ENCODE measurements at regions not wholly inside any gene's neighbourhood (a gene's known extent, or its start where the extent isn't known, plus 50 kb on each side); places are given as distances from the start of the nearest gene placed in this dataset.

DNA sequence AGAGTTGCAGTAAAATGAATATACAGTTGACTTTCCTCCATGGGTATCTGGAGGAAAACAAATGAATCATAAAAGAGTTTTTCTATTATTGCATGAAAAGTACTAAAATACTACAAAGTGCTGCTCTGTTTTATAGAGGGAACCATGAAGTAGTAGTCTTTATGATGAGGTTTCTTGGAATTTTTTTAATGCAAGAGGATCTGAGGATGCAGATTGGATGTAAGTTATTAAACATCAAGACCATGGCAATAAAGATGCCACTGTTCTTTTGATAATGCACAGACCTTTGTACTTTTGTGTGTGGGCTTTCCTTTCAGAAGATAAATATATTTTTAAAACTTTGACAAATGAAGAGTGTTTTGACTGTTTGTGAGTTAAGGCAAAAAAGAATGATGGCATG lies 87.5 kb downstream of the DACT1 start:
- Histone ChIP-seq H3K27ac (replicated peaks; ENCODE audit: low read length) (no peak overlapping the region), H4K8ac (ENCODE audit: low read depth, low read length) (no peak overlapping the region), H2AFZ (ENCODE audit: low read length) (no peak overlapping the region), H3K4me1 (ENCODE audit: control insufficient read depth in 2 of 2, insufficient read depth in 1 of 2, low read depth in 1 of 2, low read length in 2 of 2) (peaks cover 0 to 2% of the 10 kb centered on the region in 2 donors), H4K91ac (ENCODE audit: low read depth, low read length, poor library complexity) (no peak overlapping the region), H3K9ac (ENCODE audit: low read depth, low read length, poor library complexity) (no peak overlapping the region), H2BK5ac (ENCODE audit: low read length) (no peak overlapping the region), H3K4me3 (ENCODE audit: low read length in 2 of 2) (no peak overlapping the region), H2BK120ac (ENCODE audit: low read depth, low read length) (no peak overlapping the region), H2BK12ac (ENCODE audit: low read length) (no peak overlapping the region), H3K27me3 (ENCODE audit: control insufficient read depth in 3 of 3, insufficient read depth in 3 of 3, low read depth in 1 of 3, low read length in 3 of 3) (no peaks in the 10 kb centered on the region), H3K9me3 (replicated peaks in 1 of 2; ENCODE audit: control insufficient read depth in 2 of 2, insufficient read depth in 1 of 2, low read depth in 1 of 2, low read length in 2 of 2) (no peaks in the 10 kb centered on the region), H3K4ac (ENCODE audit: low read length) (no peak overlapping the region), H2AK5ac (ENCODE audit: low read depth, low read length) (no peak overlapping the region), H3K79me1 (ENCODE audit: low read depth, low read length) (no peaks in the 10 kb centered on the region), H2BK15ac (ENCODE audit: low read length) (no peak overlapping the region), H3K18ac (ENCODE audit: low read length) (no peak overlapping the region), H3K23ac (ENCODE audit: low read depth, low read length, poor library complexity) (no peak overlapping the region), H3K4me2 (ENCODE audit: insufficient read depth, low read length, poor library complexity, severe bottlenecking) (no peak overlapping the region), H3K14ac (ENCODE audit: low read length) (no peak overlapping the region), H3K36me3 (replicated peaks in 1 of 2; ENCODE audit: control insufficient read depth in 2 of 2, insufficient read depth in 2 of 2, low read length in 2 of 2) (no peaks in the 10 kb centered on the region)
- DNase-seq (ENCODE audit: low spot score): no peak

- Histone ChIP-seq H2AFZ (ENCODE audit: low read length) (no peak overlapping the region), H2BK12ac (ENCODE audit: low read length) (no peak overlapping the region), H3K4ac (ENCODE audit: low read length) (no peak overlapping the region), H3K4me1 (ENCODE audit: control insufficient read depth in 2 of 2, insufficient read depth in 1 of 2, low read depth in 1 of 2, low read length in 2 of 2) (peaks cover 0 to 2% of the 10 kb centered on the region in 2 donors), H3K79me1 (ENCODE audit: low read depth, low read length) (no peaks in the 10 kb centered on the region), H3K36me3 (replicated peaks in 1 of 2; ENCODE audit: control insufficient read depth in 2 of 2, insufficient read depth in 2 of 2, low read length in 2 of 2) (no peaks in the 10 kb centered on the region), H3K18ac (ENCODE audit: low read length) (no peak overlapping the region), H3K4me2 (ENCODE audit: insufficient read depth, low read length, poor library complexity, severe bottlenecking) (no peak overlapping the region), H3K9me3 (replicated peaks in 1 of 2; ENCODE audit: control insufficient read depth in 2 of 2, insufficient read depth in 1 of 2, low read depth in 1 of 2, low read length in 2 of 2) (no peaks in the 10 kb centered on the region), H2BK120ac (ENCODE audit: low read depth, low read length) (no peak overlapping the region), H4K91ac (ENCODE audit: low read depth, low read length, poor library complexity) (no peak overlapping the region), H3K14ac (ENCODE audit: low read length) (no peak overlapping the region), H3K4me3 (ENCODE audit: low read length in 2 of 2) (no peak overlapping the region), H3K27ac (replicated peaks; ENCODE audit: low read length) (no peak overlapping the region), H3K23ac (ENCODE audit: low read depth, low read length, poor library complexity) (no peak overlapping the region), H3K9ac (ENCODE audit: low read depth, low read length, poor library complexity) (no peak overlapping the region), H4K8ac (ENCODE audit: low read depth, low read length) (no peak overlapping the region), H2BK15ac (ENCODE audit: low read length) (no peak overlapping the region), H2AK5ac (ENCODE audit: low read depth, low read length) (no peak overlapping the region), H2BK5ac (ENCODE audit: low read length) (no peak overlapping the region), H3K27me3 (ENCODE audit: control insufficient read depth in 3 of 3, insufficient read depth in 3 of 3, low read depth in 1 of 3, low read length in 3 of 3) (no peaks in the 10 kb centered on the region)
- WGBS, 2 donors (ENCODE audit: extremely low coverage in 2 of 2, insufficient read length in 2 of 2, insufficient replicate concordance in 1 of 2): no CpG with 5 or more reads among the region's 2 CpGs
- no peak for DNase-seq (ENCODE audit: low spot score)
These were observed 88.1 kb downstream of the DACT1 start for GRCh38 chr14:58725871-58726270.

- Histone ChIP-seq H3K79me1 (ENCODE audit: low read depth, low read length) (no peaks in the 10 kb centered on the region), H4K8ac (ENCODE audit: low read depth, low read length) (no peak overlapping the region), H2BK5ac (ENCODE audit: low read length) (no peak overlapping the region), H3K4me3 (ENCODE audit: low read length in 2 of 2) (no peak overlapping the region), H3K36me3 (replicated peaks in 1 of 2; ENCODE audit: control insufficient read depth in 2 of 2, insufficient read depth in 2 of 2, low read length in 2 of 2) (no peaks in the 10 kb centered on the region), H2AK5ac (ENCODE audit: low read depth, low read length) (no peak overlapping the region), H3K14ac (ENCODE audit: low read length) (no peak overlapping the region), H2AFZ (ENCODE audit: low read length) (no peak overlapping the region), H3K9ac (ENCODE audit: low read depth, low read length, poor library complexity) (no peak overlapping the region), H3K4me2 (ENCODE audit: insufficient read depth, low read length, poor library complexity, severe bottlenecking) (no peak overlapping the region), H3K27me3 (ENCODE audit: control insufficient read depth in 3 of 3, insufficient read depth in 3 of 3, low read depth in 1 of 3, low read length in 3 of 3) (no peaks in the 10 kb centered on the region), H3K23ac (ENCODE audit: low read depth, low read length, poor library complexity) (no peak overlapping the region), H4K91ac (ENCODE audit: low read depth, low read length, poor library complexity) (no peak overlapping the region), H2BK120ac (ENCODE audit: low read depth, low read length) (no peak overlapping the region), H2BK15ac (ENCODE audit: low read length) (no peak overlapping the region), H3K9me3 (replicated peaks in 1 of 2; ENCODE audit: control insufficient read depth in 2 of 2, insufficient read depth in 1 of 2, low read depth in 1 of 2, low read length in 2 of 2) (no peaks in the 10 kb centered on the region), H2BK12ac (ENCODE audit: low read length) (no peak overlapping the region), H3K18ac (ENCODE audit: low read length) (no peak overlapping the region), H3K4ac (ENCODE audit: low read length) (no peak overlapping the region), H3K4me1 (ENCODE audit: control insufficient read depth in 2 of 2, insufficient read depth in 1 of 2, low read depth in 1 of 2, low read length in 2 of 2) (no peaks in the 10 kb centered on the region), H3K27ac (replicated peaks; ENCODE audit: low read length) (no peak overlapping the region)
- WGBS, 2 donors (ENCODE audit: extremely low coverage in 2 of 2, insufficient read length in 2 of 2, insufficient replicate concordance in 1 of 2): no CpG with 5 or more reads among the region's 5 CpGs
- no peak for DNase-seq (ENCODE audit: low spot score)
These were observed 93.2 kb downstream of the DACT1 start for GRCh38 chr14:58730792-58731464.

- Histone ChIP-seq H3K4me3 (ENCODE audit: low read length in 2 of 2) (no peak overlapping the region), H3K27ac (replicated peaks; ENCODE audit: low read length) (no peak overlapping the region), H3K4ac (ENCODE audit: low read length) (no peak overlapping the region), H3K9me3 (replicated peaks in 1 of 2; ENCODE audit: control insufficient read depth in 2 of 2, insufficient read depth in 1 of 2, low read depth in 1 of 2, low read length in 2 of 2) (no peaks in the 10 kb centered on the region), H3K14ac (ENCODE audit: low read length) (no peak overlapping the region), H2AK5ac (ENCODE audit: low read depth, low read length) (no peak overlapping the region), H2AFZ (ENCODE audit: low read length) (no peak overlapping the region), H3K36me3 (replicated peaks in 1 of 2; ENCODE audit: control insufficient read depth in 2 of 2, insufficient read depth in 2 of 2, low read length in 2 of 2) (no peaks in the 10 kb centered on the region), H3K23ac (ENCODE audit: low read depth, low read length, poor library complexity) (no peak overlapping the region), H4K8ac (ENCODE audit: low read depth, low read length) (no peak overlapping the region), H3K27me3 (ENCODE audit: control insufficient read depth in 3 of 3, insufficient read depth in 3 of 3, low read depth in 1 of 3, low read length in 3 of 3) (no peaks in the 10 kb centered on the region), H3K4me1 (ENCODE audit: control insufficient read depth in 2 of 2, insufficient read depth in 1 of 2, low read depth in 1 of 2, low read length in 2 of 2) (no peaks in the 10 kb centered on the region), H2BK15ac (ENCODE audit: low read length) (no peak overlapping the region), H3K79me1 (ENCODE audit: low read depth, low read length) (no peaks in the 10 kb centered on the region), H2BK5ac (ENCODE audit: low read length) (no peak overlapping the region), H2BK12ac (ENCODE audit: low read length) (no peak overlapping the region), H3K4me2 (ENCODE audit: insufficient read depth, low read length, poor library complexity, severe bottlenecking) (no peak overlapping the region), H2BK120ac (ENCODE audit: low read depth, low read length) (no peak overlapping the region), H3K9ac (ENCODE audit: low read depth, low read length, poor library complexity) (no peak overlapping the region), H4K91ac (ENCODE audit: low read depth, low read length, poor library complexity) (no peak overlapping the region), H3K18ac (ENCODE audit: low read length) (no peak overlapping the region)
- WGBS, 2 donors (ENCODE audit: extremely low coverage in 2 of 2, insufficient read length in 2 of 2, insufficient replicate concordance in 1 of 2): no CpG with 5 or more reads among the region's 2 CpGs
- no peak for DNase-seq (ENCODE audit: low spot score)
These were observed 93.9 kb downstream of the DACT1 start for GRCh38 chr14:58731465-58732293.

Data from neuronal stem cell (in vitro differentiated cells).